ENCODE measurements at regions not wholly inside any gene's neighbourhood (a gene's known extent, or its start where the extent isn't known, plus 50 kb on each side); places are given as distances from the start of the nearest gene placed in this dataset.

- no peak for DNase-seq (ENCODE audit: low spot score)
- H3K27ac ChIP-seq (ENCODE audit: low read depth in 1 of 2, low read length in 2 of 2), result no peak overlapping the region
- no peaks in the 10 kb centered on the region for H3K36me3 ChIP-seq (ENCODE audit: control insufficient read depth in 4 of 4, insufficient read depth in 3 of 4, low read depth in 1 of 4, low read length in 3 of 4)
- H3K4me3 ChIP-seq (ENCODE audit: low read depth in 1 of 3, low read length in 3 of 3), result no peak overlapping the region
- H3K27me3 ChIP-seq (ENCODE audit: control insufficient read depth in 4 of 4, insufficient read depth in 4 of 4, low read length in 3 of 4), result no peaks in the 10 kb centered on the region
- H3K9me3 ChIP-seq (ENCODE audit: control insufficient read depth in 4 of 4, low read length in 3 of 4), result peaks cover 0 to 13% (median 6%) of the 10 kb centered on the region in 4 donors
- H3K4me1 ChIP-seq (ENCODE audit: control insufficient read depth in 4 of 4, insufficient read depth in 4 of 4, low read length in 3 of 4), result no peaks in the 10 kb centered on the region
- TF ChIP-seq HNF4G (IDR thresholded peaks at IDR 0.05) (no peak), YY1 (IDR thresholded peaks at IDR 0.05) (no peak), EGR1 (IDR thresholded peaks at IDR 0.05; ENCODE audit: low read depth in 2 of 2) (no peak), RXRA (IDR thresholded peaks at IDR 0.05) (no peak), ATF3 (IDR thresholded peaks at IDR 0.05) (no peak), CTCF (IDR thresholded peaks at IDR 0.05; ENCODE audit: low read depth, low read length, missing input control) (no peak), NR2F2 (IDR thresholded peaks at IDR 0.05) (no peak)
- no peak overlapping the region for H3K9ac ChIP-seq (ENCODE audit: low read depth in 1 of 2, low read length in 2 of 2)
These were observed 220.7 kb downstream of the CLCN4 start for GRCh38 chrX:10377427-10377826.

- Histone ChIP-seq H3K9me3 (ENCODE audit: control insufficient read depth in 4 of 4, low read length in 3 of 4) (peaks cover 0 to 13% (median 6%) of the 10 kb centered on the region in 4 donors), H3K9ac (ENCODE audit: low read depth in 1 of 2, low read length in 2 of 2) (no peak overlapping the region), H3K27ac (ENCODE audit: low read depth in 1 of 2, low read length in 2 of 2) (no peak overlapping the region), H3K4me3 (ENCODE audit: low read depth in 1 of 3, low read length in 3 of 3) (no peak overlapping the region), H3K36me3 (ENCODE audit: control insufficient read depth in 4 of 4, insufficient read depth in 3 of 4, low read depth in 1 of 4, low read length in 3 of 4) (no peaks in the 10 kb centered on the region), H3K4me1 (ENCODE audit: control insufficient read depth in 4 of 4, insufficient read depth in 4 of 4, low read length in 3 of 4) (no peaks in the 10 kb centered on the region), H3K27me3 (ENCODE audit: control insufficient read depth in 4 of 4, insufficient read depth in 4 of 4, low read length in 3 of 4) (no peaks in the 10 kb centered on the region)
- TF ChIP-seq HNF4G (IDR thresholded peaks at IDR 0.05) (no peak), GABPA (IDR thresholded peaks at IDR 0.05 in 1 of 2, conservative IDR thresholded peaks at IDR 0.05 in 1 of 2) (no peak), ATF3 (IDR thresholded peaks at IDR 0.05) (no peak), MAX (IDR thresholded peaks at IDR 0.05) (no peak), HNF4A (conservative IDR thresholded peaks at IDR 0.05) (no peak), SP1 (IDR thresholded peaks at IDR 0.05) (no peak), RAD21 (IDR thresholded peaks at IDR 0.05) (no peak), ZBTB33 (IDR thresholded peaks at IDR 0.05) (no peak), FOXA1 (IDR thresholded peaks at IDR 0.05) (no peak), FOXA2 (IDR thresholded peaks at IDR 0.05) (no peak), NR2F2 (IDR thresholded peaks at IDR 0.05) (no peak), YY1 (IDR thresholded peaks at IDR 0.05) (no peak), REST (IDR thresholded peaks at IDR 0.05) (no peak), TAF1 (conservative IDR thresholded peaks at IDR 0.05) (no peak)
- WGBS, result 57% methylated on average over 3 of the region's 3 CpGs
- no peak for DNase-seq (ENCODE audit: low spot score)
These were observed 223.1 kb downstream of the CLCN4 start for GRCh38 chrX:10379878-10380277.
